GM19025 (cell line): ENCODE measurements at regions not wholly inside any gene's neighbourhood (a gene's known extent, or its start where the extent isn't known, plus 50 kb on each side); places are given as distances from the start of the nearest gene placed in this dataset.

ENCODE experiments used
- ATAC-seq: cut with Tn5 transposase; IDR thresholded peaks from one replicate; pipeline ENCODE4 v1.9.1; 2021; ENCODE audit warnings: mild to moderate bottlenecking, low read depth, moderate library complexity; ENCODE audit not compliant: unreplicated experiment

DNA sequence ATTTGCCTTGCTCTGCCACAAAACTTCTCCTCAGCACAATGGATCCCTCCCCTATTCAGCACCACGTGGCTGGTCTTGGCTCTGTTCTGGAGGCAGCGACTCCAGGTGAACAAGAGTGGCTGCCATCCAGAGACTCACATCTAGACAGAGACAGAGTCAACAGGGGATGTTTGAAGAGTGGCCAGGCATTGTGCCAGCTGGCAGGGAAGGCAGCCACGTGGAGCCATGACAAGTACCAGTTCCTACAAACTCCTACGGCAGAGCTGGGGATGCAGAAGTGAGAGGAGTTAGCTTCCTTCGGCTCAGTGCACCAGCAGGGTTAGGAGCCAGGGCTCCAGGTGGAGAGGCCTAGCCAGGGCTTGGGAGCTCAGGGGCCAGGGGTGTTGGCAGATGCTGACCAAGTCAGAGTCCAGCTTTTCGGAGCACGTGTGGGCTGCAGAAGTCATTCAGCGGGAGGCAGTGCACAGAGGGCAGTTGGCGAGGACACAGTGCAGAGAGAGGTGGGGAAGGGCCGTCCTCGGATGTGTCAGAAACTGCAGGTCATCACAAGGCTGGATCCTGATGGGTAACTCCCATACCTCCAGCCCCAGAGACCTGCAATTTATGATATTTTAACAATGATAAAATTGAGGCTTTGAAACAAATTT lies 171.7 kb upstream of the PDE10A start:
- no peak for ATAC-seq

DNA sequence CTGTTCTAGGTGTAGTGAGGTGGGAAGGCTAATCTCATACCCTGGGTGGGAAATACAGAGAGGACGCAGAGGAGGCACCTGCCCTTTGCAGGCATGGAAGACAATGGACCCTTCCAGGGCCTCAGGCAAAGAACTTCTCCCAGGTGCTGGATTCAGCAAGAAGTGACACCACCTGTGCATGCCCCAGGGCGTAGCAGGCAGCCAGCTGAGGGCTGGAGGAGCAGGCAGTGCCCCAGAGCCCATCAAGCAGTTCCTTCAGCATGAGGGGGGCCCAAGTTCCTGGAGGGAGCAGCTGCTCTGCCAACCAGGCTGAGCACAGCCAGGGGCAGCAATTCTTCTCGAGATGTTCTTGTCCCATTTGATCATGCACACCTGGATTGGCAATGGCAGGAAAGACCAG lies 170.3 kb upstream of the PDE10A start:
- no peak for ATAC-seq

DNA sequence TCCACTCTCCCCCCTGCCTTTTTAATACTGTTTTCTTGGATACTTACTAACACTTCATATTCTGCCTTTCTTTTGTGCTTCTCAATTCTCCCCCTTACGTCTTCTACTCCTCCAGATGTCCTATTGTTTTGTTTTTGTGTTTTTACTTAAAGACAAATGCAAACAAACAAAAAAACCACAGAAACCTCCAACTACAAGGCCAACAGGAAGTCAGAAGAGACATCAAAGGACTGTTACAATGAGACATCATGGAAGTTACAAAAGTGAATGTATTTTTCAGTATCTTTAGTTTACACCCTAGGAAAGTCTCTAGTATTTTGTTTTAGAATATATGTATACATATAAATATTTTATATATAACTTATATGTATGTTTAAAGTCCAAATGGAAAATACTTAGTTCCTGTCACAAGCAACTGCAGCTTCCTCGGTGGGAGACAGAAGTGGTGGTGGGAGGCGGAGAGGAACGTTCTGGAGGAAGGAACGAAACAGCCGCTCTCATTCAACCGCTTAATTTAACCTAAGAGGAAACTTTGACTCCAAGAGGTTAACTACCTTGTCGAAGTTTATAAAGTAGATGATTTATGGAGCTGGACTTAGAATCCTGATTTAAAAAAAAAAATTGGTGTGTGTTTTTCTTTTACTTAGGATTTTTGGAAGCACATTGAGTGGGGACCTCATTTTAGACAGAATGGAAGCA lies 168.9 kb upstream of the PDE10A start:
- no peak for ATAC-seq

DNA sequence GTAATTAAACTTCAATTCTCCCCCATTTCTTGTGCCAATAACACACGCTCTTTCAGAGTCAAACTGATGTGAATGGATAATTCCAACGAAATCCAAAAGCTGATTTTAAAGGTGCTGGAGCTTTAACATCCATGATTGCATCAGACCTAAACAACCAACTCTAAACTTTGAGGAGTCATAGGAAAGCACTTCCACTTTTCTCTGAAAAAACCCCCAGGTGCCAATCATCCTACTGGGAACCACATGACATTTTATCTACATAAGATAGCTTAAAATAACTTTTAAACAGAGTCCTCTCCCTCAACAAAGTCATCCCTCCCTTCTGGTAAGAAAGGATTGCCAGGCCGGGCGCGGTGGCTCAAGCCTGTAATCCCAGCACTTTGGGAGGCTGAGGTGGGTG lies 167.7 kb upstream of the PDE10A start:
- ATAC-seq: no peak

DNA sequence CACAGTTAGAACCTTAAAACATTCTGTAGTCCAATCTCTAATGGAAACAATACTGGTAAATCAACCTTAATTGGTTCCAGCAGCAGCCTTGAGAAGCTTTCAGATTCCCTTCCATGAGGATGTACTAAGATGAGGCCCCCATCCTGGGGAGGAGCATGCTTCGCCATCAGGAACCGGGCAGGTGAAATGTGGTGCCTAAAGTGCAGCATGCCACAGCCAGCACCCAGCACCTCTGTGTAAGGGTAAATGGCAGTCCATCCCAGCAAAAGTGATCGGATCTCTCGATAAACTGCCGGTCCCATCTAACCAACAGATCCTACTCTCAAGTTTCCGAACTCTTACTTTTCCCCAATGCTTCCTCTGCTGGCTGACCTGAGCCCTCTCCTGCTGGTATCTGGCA lies 166.3 kb upstream of the PDE10A start:
- ATAC-seq: no peak

DNA sequence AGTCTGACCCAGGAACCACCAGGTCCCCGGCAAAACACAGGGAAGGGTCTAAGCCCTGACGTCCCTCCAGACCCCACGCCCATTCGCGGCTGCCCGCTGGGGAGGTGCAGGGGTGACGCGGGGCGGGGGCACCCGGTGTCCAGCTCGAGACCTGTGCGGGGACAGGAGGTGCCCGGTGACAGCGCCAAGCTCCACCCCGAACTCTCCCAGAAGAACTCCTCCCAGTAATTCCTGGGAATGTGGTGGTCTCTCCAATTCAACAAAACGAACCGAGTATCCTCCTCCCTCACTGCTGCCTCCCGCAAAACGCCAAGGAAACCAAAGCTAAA lies 164.1 kb upstream of the PDE10A start:
- no peak for ATAC-seq

DNA sequence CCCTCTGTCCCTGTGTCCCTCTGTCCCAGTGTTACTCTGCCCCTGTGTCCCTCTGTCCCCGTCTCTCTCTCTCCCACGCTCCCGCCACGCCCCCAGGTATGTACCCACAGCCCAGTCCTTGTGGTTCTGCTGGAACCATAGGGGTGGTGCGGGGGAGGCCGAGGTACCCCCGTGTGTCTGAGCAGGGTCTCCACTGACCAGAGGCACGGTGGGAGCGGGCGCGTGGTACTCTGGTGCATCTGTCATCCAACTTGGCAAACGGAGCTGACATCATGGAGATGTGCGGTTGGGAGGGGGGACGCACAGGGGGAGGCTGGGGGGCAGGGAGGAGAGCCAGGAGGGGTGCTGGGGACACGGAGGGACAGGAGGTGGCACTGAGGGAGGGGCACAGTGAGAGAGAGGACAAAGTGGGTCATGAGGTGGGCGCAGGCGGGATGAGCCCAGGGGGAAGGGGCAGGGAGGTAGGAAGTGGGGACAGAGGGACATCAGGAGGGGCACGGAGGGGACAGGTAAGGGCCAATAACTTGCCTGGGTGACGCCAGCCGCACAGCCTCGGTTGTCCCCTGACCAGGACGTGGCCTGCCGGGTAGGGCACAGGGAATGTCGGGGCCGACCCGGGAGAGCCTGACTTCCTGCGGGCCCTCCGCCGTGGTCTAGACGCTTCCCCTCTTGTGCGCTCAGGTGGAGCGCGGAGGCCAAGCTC lies 163.6 kb upstream of the PDE10A start:
- ATAC-seq: no peak

DNA sequence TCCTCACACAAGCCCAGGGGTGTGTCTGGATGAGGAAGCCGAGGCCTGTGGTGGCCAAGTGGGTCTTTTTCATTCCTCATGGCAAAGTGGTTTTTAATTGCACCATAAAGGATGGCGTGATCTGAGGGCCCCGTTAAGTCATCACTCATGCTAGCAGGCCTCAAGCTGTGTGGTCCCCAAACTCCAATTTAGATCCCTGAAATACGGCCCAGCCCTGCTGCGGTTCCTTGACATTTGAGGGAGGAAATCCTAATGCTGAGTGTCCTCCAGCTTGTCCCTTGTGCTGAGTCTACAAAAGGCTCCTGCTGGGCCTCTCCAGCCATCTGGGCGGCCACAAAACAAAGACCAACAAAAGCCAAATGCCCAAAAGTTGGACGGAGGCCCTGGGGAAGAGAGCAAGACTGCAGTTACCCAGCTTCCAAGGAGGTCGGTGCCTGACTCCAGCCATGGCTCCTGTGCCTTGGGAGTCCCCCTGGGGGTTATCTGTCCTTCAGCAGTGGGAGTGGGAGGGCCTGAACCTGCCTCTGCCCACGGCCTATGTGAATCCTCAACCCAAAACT lies 162.3 kb upstream of the PDE10A start:
- ATAC-seq: no peak

DNA sequence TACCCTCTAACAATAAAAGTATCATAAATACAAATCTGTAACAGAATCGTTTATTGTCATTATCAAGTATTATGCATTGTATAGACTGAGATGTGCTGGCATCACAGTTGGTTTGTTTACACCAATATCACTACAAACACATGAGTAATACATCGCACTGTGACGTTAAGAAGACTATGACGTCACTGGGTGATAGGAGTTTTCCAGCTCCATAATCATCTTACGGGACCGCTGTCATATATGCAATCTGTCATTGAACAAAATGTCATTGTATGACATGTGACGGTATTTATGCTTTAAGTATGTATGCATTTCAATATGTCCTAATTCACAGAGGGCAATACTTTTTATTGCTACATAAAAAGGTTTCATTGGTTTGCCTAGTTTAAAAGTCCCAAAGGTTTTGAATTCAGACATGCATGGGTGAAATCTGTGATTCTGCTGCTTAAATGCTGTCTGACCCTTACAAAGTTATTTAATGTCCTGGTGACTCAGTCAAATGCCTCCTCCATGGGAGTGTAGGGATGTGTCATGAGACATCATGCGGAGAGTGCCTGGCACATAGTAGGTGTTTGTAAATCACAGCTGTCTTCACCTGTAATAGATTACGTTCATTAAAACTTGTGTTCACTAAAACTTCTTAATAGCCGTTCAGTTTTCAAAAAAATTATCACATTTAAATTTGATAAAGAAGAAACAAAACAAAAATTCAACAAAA lies 160.7 kb upstream of the PDE10A start:
- ATAC-seq: no peak

DNA sequence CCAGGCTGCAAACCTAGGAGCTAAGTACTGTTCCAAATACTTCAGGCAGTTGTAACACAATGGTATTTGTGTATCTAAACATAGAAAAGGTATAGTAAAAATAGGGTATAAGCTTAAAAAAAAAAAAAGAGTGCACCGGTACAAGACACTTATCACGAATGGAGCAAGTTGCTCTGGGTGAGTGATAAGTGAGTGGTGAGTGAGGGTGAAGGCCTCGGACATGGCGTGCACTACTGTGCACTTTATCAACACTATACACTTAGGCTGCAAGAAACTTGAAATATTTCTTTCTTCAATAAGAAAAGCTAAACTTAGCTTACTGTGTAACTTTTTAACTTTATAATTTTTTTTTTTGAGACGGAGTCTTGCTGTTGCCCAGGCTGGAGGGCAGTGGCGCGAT lies 159.5 kb upstream of the PDE10A start:
- no peak for ATAC-seq

DNA sequence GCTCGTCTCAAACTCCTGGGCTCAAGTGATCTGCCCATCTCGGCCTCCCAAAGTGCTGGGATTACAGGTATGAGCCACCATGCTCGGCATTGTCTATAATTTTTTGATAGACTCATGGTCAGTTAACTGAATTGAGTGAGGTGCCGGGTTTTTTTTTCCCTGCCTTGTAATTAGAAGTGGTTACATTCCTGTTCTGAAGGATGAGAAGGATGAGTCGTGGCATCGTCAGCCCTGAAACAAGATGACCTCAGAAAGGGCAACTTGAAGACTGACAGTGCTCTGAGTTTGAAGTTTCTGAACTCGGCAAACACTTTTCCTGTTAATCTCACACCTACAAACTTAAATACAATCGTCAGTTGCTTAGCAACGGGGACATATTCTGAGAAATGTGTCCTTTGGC lies 158.7 kb upstream of the PDE10A start:
- no peak for ATAC-seq

DNA sequence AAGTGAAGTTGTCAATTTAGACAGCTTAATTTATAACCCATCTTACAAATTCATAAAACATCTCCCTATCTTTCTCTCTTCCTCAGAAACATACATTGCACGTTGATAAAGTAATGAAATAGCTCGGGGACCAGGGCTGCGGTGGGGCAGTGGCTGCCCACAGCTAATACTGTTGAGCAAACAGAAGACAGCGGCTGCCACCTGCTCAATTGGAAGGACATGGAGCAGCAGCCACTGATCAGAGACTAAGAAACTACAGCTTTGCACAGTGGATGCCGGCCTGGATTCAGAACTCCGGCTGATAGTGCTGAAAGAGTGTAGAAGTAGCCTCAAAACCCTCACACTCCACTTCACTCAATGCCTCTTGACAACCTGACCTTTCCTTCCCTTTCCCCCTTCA lies 157.9 kb upstream of the PDE10A start:
- no peak for ATAC-seq

DNA sequence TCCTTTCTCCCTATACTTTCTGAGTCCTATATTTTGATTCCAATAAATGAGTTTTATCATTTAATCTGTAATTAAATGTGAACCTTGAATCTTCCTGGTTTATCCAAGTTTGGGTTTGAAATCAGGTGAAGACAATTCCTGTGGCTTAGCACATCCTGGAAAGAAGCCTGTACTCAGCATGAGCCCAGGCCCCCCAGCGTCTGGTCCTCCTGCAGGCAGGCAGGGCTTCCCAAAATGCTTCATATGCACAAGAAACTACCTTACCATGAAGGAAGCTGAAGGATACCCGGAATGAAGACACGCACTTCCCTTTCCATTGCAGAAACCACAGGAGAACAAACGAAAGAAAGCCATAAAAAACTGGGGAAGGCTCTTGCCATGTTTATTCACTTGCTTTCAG lies 157.4 kb upstream of the PDE10A start:
- ATAC-seq: no peak

DNA sequence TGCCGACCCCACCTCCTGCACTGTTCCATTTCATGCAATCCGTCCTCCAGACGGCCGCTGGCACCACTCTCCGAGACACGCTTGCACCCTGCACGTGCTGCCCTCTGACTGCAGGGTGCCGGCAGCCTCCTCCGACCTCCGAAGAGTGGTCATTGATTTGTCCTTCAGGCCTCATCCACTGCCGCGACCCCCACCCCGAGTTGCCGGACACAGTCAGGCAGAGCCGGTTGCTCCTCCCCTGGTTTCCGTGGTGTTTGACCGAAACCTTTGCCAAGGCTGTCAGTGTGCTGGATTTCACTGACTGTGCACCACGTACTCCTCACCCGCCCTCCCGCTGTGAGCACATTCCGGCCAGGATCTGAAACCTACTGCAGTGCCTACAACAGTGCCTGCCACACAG lies 156.4 kb upstream of the PDE10A start:
- no peak for ATAC-seq

DNA sequence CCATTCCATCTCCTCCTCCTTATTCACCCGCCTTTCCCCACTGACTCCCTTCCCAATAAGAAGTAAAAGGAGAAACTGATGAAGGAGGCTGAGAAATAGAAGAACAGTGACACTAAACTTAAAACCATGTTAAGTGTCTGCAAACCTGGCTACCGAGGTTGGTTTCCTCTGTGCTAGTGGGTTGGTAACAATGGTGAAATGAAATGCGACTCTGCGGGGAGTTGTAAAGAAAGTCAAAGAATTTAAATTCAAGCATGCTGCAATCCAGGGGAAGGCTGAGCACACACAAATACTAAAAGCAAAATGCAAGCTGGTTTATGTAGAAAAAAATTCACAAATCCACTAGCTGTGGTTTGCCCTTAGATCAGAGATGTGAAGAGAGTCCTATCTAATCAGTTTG lies 155.2 kb upstream of the PDE10A start:
- no peak for ATAC-seq

DNA sequence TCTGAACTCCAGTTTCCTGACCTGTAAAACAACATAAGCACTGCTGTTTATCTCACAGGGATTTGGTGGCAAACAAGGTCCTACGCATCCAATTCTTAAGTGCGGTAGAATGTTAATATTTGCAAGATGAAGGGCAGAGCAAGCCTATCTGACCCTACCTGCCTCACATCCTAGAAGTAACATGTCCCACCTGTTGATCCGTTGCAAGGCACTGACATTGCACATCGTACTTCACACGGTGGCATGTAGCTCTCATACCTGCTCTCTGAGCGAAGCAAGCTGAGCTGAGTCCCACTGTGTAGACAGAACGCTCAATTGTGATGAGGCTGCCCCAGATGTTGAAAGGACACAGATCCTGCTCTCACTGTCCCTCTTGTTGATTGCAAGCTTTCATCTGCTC lies 154.7 kb upstream of the PDE10A start:
- ATAC-seq: no peak

DNA sequence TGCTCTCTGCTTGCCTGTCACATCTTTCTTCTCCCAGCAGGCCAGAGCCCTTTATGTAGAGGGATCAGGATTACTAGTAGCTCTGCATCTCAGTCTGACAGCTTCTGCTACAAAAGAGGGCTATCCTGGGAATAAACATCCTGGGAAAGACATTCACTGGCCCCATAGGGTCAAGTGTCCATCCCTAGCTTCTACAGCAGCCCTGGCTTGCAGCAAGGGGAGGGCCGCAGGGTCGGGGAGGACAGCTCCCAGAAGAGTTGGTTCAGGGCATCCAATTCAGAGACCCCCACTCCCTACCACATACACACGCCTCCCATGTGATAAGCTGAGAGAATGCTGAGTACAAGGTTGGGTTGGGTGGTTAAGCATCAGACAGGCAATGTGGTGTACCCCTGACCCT lies 154.1 kb upstream of the PDE10A start:
- ATAC-seq: no peak

DNA sequence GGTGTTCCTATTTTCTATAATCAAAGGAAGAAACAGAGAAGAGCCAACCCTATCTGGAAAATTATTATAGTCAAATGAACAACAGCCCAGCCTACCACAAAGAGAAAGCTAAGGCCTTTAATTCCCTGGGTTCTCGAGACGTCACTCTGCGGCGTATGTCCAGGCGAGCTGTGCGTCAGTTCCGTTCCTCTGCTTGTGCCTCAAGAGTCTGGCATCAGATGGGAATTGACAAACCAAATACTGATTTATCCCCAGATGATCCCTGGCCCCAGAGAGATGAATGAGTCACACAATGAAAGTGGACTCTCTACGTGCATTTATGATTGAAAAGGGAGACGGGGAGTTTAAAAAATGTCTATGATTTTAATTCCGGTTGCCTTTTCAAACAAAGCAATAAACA lies 151.6 kb upstream of the PDE10A start:
- no peak for ATAC-seq

DNA sequence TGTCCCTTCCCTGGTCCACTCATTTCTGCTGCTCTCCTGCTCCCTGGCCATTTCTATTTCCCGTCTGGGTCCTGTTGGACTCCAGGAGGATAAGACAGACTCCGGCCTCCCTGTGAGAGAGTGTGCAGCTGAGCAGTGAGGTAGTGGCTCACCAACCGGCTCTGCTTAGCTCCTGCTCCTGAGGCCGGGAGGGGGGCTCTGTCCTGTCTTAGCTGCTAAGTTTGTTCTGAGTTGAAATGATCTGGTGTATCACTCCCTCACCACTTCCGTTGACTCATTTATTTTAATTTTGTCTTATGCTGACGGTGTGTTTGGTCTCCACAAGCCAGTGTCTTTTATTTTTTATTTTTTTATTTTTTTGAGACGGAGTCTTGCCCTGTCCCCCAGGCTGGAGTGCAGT lies 148.5 kb upstream of the PDE10A start:
- ATAC-seq: no peak

DNA sequence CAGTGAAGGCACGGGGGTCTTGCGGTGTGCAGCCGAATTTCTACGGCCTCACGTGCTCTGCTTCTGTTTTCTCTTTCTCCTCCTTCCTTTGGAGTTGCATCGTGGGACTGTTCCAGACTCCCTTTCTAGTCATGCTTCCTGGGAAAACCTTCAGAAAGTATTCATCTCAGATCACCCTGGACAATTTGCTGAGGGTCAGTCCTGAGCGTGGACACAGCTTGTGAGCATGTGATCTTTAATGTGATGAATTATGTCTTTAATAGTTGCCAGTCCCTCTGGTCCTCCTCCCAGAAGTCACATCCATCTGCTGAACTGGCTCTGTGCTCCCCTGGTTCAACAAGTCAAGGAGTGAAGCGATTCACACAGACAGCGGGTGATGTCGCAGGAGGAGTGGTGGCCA lies 145.0 kb upstream of the PDE10A start:
- ATAC-seq: no peak

DNA sequence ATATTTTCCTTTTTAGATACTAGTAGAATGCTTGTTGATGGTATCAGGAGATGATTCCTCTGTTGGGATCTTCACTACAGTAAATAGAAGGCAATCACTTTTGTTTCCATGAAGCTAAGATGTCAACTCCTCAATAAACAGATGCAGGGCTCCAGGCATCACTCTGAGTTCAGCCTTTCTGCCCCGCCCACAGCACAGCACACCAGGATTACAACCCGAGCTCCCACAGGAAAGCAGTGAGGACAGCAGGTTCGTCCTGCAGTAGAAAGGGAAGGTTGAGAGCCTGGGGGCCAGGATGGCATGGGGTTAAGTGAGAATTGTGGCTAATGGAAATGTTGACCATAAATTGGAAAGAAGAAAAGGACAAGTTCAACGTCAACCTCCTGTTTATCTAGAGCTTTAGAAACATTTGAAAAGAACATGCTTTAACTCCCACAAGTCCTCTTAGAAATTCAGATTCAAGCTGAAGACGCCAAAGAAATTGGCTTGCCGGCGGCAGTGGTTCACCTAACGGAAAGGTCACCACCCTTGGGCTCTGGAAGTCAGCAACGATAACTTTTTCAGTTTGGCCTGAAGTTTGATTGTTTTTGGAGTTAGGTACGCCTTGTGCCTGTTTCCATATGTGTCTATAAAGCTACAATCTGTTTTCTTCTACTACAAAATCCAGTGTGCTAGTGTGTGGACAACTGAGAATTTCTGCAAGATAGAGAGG lies 144.4 kb upstream of the PDE10A start:
- no peak for ATAC-seq
